ENCODE measurements at regions not wholly inside any gene's neighbourhood (a gene's known extent, or its start where the extent isn't known, plus 50 kb on each side); places are given as distances from the start of the nearest gene placed in this dataset.

DNA sequence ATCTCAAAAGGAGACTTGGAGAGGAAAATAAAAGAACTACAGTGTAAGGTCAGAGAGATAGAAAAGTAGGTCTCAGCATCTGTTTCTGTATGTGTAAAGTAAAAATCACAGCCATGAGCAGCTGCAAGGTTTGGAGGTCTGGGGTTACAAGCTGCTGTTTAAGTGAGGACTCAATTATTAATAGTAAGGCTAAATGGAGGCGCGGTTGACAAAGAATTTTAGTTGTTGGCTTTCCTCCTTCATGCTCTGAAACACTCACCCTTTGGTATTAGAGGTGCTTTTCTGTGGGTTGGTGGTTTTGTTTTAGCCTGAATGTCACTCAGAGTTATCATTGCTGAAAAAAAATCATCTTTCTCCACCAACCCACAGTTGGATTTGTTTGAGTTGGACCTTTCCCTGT is 59.8 kb upstream of the HAO2 start:
- DNase-seq = no peak

DNA sequence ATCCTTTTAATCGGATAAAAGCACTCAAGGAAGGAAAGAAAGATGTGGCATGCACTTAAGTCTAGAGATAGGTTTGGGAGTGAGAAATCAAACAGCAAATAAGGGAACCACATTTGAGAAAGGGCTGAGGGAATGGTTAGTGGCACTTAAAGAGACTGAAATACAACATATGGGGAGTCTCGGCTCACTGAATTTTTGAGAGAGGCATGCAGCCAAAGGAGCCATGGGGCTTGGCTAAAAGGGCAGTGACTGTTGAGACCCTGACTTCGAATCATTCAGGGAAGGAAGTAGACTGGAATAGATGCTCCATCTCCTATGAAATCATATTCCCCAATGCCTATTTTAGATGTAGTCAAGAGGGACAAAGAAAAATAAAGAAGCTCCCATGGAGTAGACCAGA is 58.3 kb upstream of the HAO2 start:
- no peak for DNase-seq

DNA sequence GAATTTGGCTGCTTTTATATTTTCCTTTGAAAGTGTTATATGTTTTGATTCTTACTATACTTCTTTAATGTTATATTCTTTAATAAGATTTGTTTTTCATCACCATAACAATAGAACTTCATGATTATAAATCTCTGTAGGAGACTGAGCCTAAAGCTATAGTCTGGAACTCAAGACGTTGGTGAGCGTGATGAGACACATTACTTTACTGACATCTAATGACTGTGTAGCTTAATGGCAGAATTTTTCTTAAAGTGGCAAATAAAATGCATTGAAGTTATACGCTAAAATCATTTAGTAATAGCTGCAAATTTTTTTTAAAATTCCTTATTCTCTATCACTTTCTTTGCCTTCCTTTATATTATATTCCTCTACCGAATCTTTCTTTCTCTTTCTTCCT is 56.1 kb upstream of the HAO2 start:
- no peak for DNase-seq

DNA sequence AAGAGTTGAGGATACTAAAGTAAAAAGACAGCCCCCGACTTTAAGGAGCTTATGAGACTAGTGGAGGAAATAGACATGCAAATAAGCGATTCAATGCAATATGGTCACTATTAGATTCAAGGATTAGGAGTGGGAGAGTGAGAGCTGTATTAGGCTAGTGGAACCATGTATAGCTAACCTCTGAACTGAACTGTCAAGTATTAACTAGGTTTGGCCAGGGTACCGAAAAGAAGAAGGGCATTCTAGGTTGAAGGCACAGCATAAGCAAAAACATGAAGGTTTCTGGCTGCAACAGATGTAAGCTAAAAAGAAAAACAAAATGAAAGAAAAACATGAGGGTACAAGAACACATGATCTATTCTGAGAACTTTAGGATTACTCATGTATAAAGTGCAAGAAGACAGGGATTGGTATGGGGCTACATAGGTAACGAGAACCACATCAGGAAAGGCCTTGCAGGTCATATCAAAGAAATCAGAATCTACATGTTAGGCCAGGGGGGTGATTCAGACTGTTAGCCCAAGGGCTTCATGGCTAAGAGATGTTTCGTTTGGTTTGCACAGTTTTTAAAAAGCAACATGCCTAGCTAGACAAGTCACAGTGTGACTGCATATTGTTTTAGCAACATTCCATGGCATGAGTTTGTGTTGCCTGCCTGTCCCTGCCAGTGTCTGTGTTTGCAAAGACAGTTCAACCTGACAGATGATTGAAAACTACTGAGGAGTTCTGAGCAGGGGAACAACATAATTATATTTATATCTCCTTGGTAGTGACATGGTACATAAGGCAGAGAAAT is 54.4 kb upstream of the HAO2 start:
- no peak for DNase-seq

DNA sequence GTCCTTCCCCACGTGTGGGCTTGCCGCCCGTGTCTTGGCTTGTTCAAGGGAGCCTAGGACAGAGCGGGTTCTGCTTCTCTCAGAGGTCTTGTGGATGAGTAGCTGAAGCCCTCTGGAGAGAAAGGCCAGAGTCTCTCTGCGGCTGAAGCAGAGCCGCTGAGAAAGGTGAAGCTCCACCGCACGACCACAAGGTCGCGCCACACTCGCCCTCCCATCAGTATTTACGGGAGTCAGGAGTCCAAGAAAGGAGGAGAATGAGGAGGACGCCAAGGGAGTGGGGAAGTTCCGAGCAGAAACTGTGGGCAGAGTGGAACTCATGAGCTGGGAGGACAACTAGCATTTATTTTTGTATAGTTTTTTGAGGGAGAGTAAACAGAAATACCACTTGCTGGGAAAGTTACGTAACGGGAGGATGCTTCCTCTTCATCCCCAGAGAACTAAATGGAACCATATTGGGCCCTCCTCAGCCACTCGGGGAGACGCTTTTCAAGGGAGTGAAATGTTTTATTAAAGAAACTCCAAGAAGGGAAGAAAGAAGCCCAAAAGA is 51.6 kb upstream of the HAO2 start:
- DNase-seq = no peak

DNA sequence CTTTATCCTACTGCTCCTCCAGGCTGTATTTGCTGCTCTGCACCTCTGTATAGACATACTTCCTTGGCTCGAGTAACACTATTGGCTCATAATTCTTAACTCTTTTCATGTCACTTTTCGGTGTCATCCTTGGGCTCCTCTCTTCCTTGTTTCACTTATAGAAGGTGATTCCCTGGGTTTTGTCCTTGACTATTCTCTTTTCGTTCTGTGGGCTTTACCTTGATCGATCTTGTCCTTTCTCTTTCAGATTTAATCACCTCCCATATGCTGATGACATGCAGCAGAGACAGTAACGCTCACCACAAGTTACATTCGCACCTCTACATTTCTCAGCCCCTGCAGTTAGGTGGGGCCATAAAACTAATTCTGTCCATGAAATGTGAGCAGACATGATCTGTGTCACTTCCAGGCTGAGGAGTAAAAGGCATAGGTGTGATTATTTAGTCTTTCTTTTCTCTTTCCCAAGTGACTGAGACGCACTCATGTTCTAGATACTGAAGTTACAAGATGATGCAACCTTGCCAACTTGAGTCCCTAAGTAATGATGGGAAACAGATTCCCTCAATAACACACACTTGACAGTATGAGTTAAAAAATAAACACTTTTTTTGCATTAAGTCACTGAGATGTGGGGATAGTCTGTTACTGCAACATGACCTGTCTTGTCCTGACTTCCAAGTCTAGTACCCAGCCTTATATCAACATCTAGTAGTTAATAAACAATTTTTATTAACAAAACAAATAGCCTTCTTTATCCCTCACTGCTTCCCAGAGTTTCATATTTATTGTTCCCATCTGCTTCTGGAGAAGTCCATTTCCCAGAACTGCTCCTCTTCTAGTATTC is 49.9 kb upstream of the HAO2 start:
- no peak for DNase-seq
